Natural killer cell (primary cell): ENCODE measurements at regions not wholly inside any gene's neighbourhood (a gene's known extent, or its start where the extent isn't known, plus 50 kb on each side); places are given as distances from the start of the nearest gene placed in this dataset.
"Not testable (repeated sequence)": the region's sequence is repeated elsewhere in the genome, so short reads cannot be mapped to it uniquely, and the experiment has no call there.

Experiments used
- ATAC-seq, 3 donors: fragments of 150-1000 bp in 2 of 3; fragments of 200-7000 bp in 1 of 3; cut with Tn5 transposase; 1 replicate in 1 of 3; 2 replicates in 2 of 3; pipeline ENCODE4 v1.10.0; 2021; ENCODE audit warnings: mild to moderate bottlenecking in 2 of 3, moderate library complexity in 2 of 3
- DNase-seq, 2 donors: peaks; one replicate each; pipeline versions ENCODE4 v3.0.0 to v3.0.0-alpha.2; 2013 to 2021; ENCODE audit warnings: mixed read lengths in 1 of 2
- H3K27ac ChIP-seq: one replicate; pipeline ENCODE4 v1.5.1; 2013; ENCODE audit warnings: mild to moderate bottlenecking, low read length
- H3K27me3 ChIP-seq: one replicate; pipeline ENCODE4 v1.6.1; 2013; ENCODE audit warnings: low read length; ENCODE audit not compliant: control insufficient read depth, insufficient read depth
- H3K36me3 ChIP-seq: one replicate; pipeline ENCODE4 v1.6.1; 2013; ENCODE audit warnings: low read length; ENCODE audit not compliant: control insufficient read depth, insufficient read depth
- H3K4me1 ChIP-seq: one replicate; pipeline ENCODE4 v1.6.1; 2013; ENCODE audit warnings: low read length; ENCODE audit not compliant: control insufficient read depth, insufficient read depth
- H3K4me3 ChIP-seq: one replicate; pipeline ENCODE4 v1.5.1; 2013; ENCODE audit warnings: low read length
- H3K9me3 ChIP-seq: one replicate; pipeline ENCODE4 v1.6.1; 2013; ENCODE audit warnings: low read length; ENCODE audit not compliant: control insufficient read depth, insufficient read depth
- H3K27ac Mint-ChIP-seq, 2 donors: one replicate each; pipeline ENCODE4 v1.8.0; 2022; ENCODE audit warnings: mild to moderate bottlenecking in 2 of 2, mixed read lengths in 2 of 2, moderate library complexity in 1 of 2
- H3K27me3 Mint-ChIP-seq, 2 donors: one replicate each; pipeline ENCODE4 v1.8.0; 2022; ENCODE audit warnings: low read depth in 2 of 2, mixed read lengths in 2 of 2
- H3K36me3 Mint-ChIP-seq: one replicate; pipeline ENCODE4 v1.8.0; 2022; ENCODE audit warnings: mixed read lengths
- H3K4me1 Mint-ChIP-seq, 2 donors: one replicate each; pipeline ENCODE4 v1.8.0; 2022; ENCODE audit warnings: mixed read lengths in 2 of 2
- H3K4me3 Mint-ChIP-seq: one replicate; pipeline ENCODE4 v1.8.0; 2022; ENCODE audit warnings: mild to moderate bottlenecking, moderate library complexity, mixed read lengths
- H3K9me3 Mint-ChIP-seq, 2 donors: one replicate each; pipeline ENCODE4 v1.8.0; 2022; ENCODE audit warnings: mixed read lengths in 2 of 2
- WGBS: methylation state at CpG from one replicate; pipeline ENCODE4 v1.1.7; 2013; ENCODE audit warnings: missing lambda C conversion rate; ENCODE audit not compliant: insufficient coverage; 5-methylcytosine and 5-hydroxymethylcytosine counted together
- intact Hi-C: fragments of 100-400 bp; cut with micrococcal nuclease; formaldehyde crosslinking; loops from one replicate; pipeline ENCODE4 v1.14.2; 2022
- TF ChIP-seq, protein P1 (sequence below): fragments of 200-600 bp; IDR thresholded peaks from one replicate; pipeline ENCODE4 v1.8.0; 2022; ENCODE audit warnings: antibody characterized with exemption

- intact Hi-C loops, result no loop called here
Measured at GRCh38 chr6:6962086-6962485, 145.7 kb upstream of the RREB1 start.

GRCh38 chr6:6962699-6963098 is 145.1 kb upstream of the RREB1 start:
- no peak overlapping the region for H3K4me3 Mint-ChIP-seq
- no peaks in the 10 kb centered on the region for H3K36me3 Mint-ChIP-seq
- intact Hi-C loops, result no loop called here
- TF ChIP-seq, protein P1, sequence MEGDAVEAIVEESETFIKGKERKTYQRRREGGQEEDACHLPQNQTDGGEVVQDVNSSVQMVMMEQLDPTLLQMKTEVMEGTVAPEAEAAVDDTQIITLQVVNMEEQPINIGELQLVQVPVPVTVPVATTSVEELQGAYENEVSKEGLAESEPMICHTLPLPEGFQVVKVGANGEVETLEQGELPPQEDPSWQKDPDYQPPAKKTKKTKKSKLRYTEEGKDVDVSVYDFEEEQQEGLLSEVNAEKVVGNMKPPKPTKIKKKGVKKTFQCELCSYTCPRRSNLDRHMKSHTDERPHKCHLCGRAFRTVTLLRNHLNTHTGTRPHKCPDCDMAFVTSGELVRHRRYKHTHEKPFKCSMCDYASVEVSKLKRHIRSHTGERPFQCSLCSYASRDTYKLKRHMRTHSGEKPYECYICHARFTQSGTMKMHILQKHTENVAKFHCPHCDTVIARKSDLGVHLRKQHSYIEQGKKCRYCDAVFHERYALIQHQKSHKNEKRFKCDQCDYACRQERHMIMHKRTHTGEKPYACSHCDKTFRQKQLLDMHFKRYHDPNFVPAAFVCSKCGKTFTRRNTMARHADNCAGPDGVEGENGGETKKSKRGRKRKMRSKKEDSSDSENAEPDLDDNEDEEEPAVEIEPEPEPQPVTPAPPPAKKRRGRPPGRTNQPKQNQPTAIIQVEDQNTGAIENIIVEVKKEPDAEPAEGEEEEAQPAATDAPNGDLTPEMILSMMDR, result no peak
- H3K27ac Mint-ChIP-seq, result no peak overlapping the region
- Histone ChIP-seq H3K36me3 (no peaks in the 10 kb centered on the region), H3K27ac (no peak overlapping the region), H3K4me3 (no peak overlapping the region), H3K9me3 (peaks cover 2% of the 10 kb centered on the region), H3K27me3 (no peaks in the 10 kb centered on the region), H3K4me1 (no peaks in the 10 kb centered on the region)
- 78% methylated on average over 4 of the region's 4 CpGs for WGBS
- H3K4me1 Mint-ChIP-seq, result no peaks in the 10 kb centered on the region
- DNase-seq (no peak), ATAC-seq (no peak)
- peaks cover 2 to 3% of the 10 kb centered on the region in 2 donors for H3K9me3 Mint-ChIP-seq
- no peaks in the 10 kb centered on the region for H3K27me3 Mint-ChIP-seq

More at GRCh38 chr6:6962086-6962485, 145.7 kb upstream of the RREB1 start:
- no peak for ATAC-seq
- no peaks in the 10 kb centered on the region for H3K4me1 ChIP-seq
- no peak overlapping the region for H3K27ac ChIP-seq
- Mint-ChIP-seq H3K27me3 (no peaks in the 10 kb centered on the region), H3K4me3 (no peak overlapping the region), H3K9me3 (peaks cover 2 to 3% of the 10 kb centered on the region in 2 donors), H3K4me1 (no peaks in the 10 kb centered on the region), H3K27ac (no peak overlapping the region), H3K36me3 (no peaks in the 10 kb centered on the region)
- DNase-seq, result no peak
- no peak overlapping the region for H3K4me3 ChIP-seq
- TF ChIP-seq, protein P1, result no peak
- 95% methylated on average over 4 of the region's 4 CpGs for WGBS
- no peaks in the 10 kb centered on the region for H3K27me3 ChIP-seq
- no peaks in the 10 kb centered on the region for H3K36me3 ChIP-seq
- peaks cover 2% of the 10 kb centered on the region for H3K9me3 ChIP-seq

DNA sequence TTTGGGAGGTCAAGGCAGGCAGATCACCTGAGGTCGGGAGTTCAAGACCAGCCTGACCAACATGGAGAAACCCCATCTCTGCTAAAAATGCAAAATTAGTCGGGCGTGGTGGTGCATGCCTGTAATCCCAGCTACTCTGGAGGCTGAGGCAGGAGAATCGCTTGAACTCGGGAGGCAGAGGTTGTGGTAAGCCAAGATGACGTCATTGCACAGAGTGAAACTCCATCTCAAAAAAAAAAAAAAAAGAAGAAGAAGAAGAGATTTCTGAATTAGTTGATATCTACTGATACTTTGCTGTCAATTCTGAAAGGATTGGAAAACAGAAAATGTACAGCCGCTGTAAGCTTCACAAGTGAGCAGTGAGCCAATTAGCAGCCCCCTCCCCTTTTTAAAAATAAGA is 144.4 kb upstream of the RREB1 start:
- intact Hi-C loops, H3K9me3 ChIP-seq, H3K36me3 Mint-ChIP-seq, H3K36me3 ChIP-seq, H3K27ac ChIP-seq, DNase-seq, H3K27me3 ChIP-seq, H3K4me3 Mint-ChIP-seq, H3K9me3 Mint-ChIP-seq, ATAC-seq, H3K4me1 Mint-ChIP-seq, H3K4me3 ChIP-seq, H3K27me3 Mint-ChIP-seq, H3K27ac Mint-ChIP-seq, H3K4me1 ChIP-seq: not testable (repeated sequence)
- 86% methylated on average over 6 of the region's 7 CpGs for WGBS

DNA sequence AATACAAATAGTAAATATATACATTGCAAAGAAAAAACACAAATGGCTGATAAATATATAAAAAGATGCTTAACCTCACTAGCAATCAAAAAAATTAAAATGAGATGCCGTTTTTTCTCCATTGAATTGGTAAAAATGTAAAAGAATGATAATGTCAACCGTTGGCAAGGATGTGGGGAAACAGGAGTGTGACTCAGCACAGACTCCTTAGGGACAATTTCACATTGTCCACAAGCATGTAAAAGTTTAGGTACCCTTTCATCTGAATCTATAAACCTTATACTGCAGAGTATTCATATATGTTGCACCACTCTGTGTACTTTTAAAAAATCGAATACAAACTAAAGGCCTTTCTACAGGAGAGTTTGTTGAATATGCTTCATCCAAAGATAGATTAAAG is 143.1 kb upstream of the RREB1 start:
- TF ChIP-seq, protein P1, result no peak
- Histone ChIP-seq H3K27ac (no peak overlapping the region), H3K36me3 (no peaks in the 10 kb centered on the region), H3K4me3 (no peak overlapping the region), H3K27me3 (no peaks in the 10 kb centered on the region), H3K4me1 (no peaks in the 10 kb centered on the region), H3K9me3 (peaks cover 2% of the 10 kb centered on the region)
- Mint-ChIP-seq H3K27ac (no peak overlapping the region), H3K27me3 (no peaks in the 10 kb centered on the region), H3K9me3 (peaks cover 2 to 3% of the 10 kb centered on the region in 2 donors), H3K4me3 (no peak overlapping the region), H3K4me1 (no peaks in the 10 kb centered on the region), H3K36me3 (no peaks in the 10 kb centered on the region)
- intact Hi-C loops, result no loop called here
- no peak for ATAC-seq
- 80% methylated on average over 1 of the region's 3 CpGs for WGBS
- DNase-seq, result no peak
